ENCODE measurements at regions not wholly inside any gene's neighbourhood (a gene's known extent, or its start where the extent isn't known, plus 50 kb on each side); places are given as distances from the start of the nearest gene placed in this dataset.

DNA sequence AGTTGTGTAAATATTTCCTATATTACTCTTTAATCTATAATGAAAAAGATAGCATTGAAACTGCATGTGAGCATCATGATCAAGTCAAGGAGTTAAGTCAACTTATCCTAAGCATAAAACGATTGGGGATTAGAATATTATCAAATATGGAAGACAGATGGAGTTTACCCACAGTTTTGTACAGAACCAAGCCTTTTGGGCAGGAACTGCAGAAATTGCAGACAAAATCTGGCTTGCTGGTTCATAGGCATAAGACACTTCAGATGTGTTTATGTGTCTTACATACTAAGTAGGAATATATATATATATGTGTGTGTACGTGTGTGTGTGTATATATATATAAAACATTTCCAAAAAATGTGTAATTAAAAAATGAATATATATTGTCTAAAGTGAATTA is 375.4 kb upstream of the TPK1 start:
- no peak overlapping the region for H3K9ac ChIP-seq (ENCODE audit: low read length)
- no peaks in the 10 kb centered on the region for H3K27me3 ChIP-seq (ENCODE audit: insufficient read depth, low read length)
- no peaks in the 10 kb centered on the region for H3K4me1 ChIP-seq (ENCODE audit: control insufficient read depth in 1 of 2, insufficient read depth in 2 of 2, low read length in 2 of 2)
- H2AFZ ChIP-seq (ENCODE audit: insufficient read depth, low read length, poor library complexity): no peak overlapping the region
- H3K9me3 ChIP-seq (ENCODE audit: insufficient read depth, low read depth, low read length): no peaks in the 10 kb centered on the region
- no peak overlapping the region for H2AK5ac ChIP-seq (ENCODE audit: low read length)
- no peak overlapping the region for H2BK12ac ChIP-seq (ENCODE audit: low read length)
- no peak overlapping the region for H4K91ac ChIP-seq (ENCODE audit: low read depth, low read length)
- H3K14ac ChIP-seq (ENCODE audit: low read length): no peak overlapping the region
- no peaks in the 10 kb centered on the region for H3K79me1 ChIP-seq (ENCODE audit: low read length)
- whole genome bisulfite sequencing (ENCODE audit: extremely low coverage, insufficient coverage, insufficient read length): no CpG with 5 or more reads among the region's 2 CpGs
- H3K18ac ChIP-seq (ENCODE audit: low read length): no peak overlapping the region
- no peaks in the 10 kb centered on the region for H3K36me3 ChIP-seq (ENCODE audit: control insufficient read depth in 1 of 2, insufficient read depth in 2 of 2, low read length in 2 of 2)
- H3K23ac ChIP-seq (ENCODE audit: low read length): no peak overlapping the region
- DNase-seq: no peak
- no peak overlapping the region for H2BK120ac ChIP-seq (ENCODE audit: insufficient read depth, low read length, poor library complexity)
- no peak overlapping the region for H3K4me3 ChIP-seq (ENCODE audit: low read depth, low read length)
- no peak overlapping the region for H4K8ac ChIP-seq (ENCODE audit: low read depth, low read length)
- no peak overlapping the region for H2BK5ac ChIP-seq (ENCODE audit: low read depth, low read length, poor library complexity)
- H4K12ac ChIP-seq (ENCODE audit: low read depth, low read length): no peak overlapping the region
- H3K79me2 ChIP-seq (ENCODE audit: control insufficient read depth, insufficient read depth, low read length, poor library complexity): no peaks in the 10 kb centered on the region
- H3K4ac ChIP-seq (ENCODE audit: low read depth, low read length): no peak overlapping the region
- H3K4me2 ChIP-seq (ENCODE audit: low read length): no peak overlapping the region
- H3K27ac ChIP-seq (ENCODE audit: low read depth, low read length): no peak overlapping the region

- H3K14ac ChIP-seq (ENCODE audit: low read length): no peak overlapping the region
- H3K18ac ChIP-seq (ENCODE audit: low read length): no peak overlapping the region
- H3K4me1 ChIP-seq (ENCODE audit: control insufficient read depth in 1 of 2, insufficient read depth in 2 of 2, low read length in 2 of 2): no peaks in the 10 kb centered on the region
- H3K4me2 ChIP-seq (ENCODE audit: low read length): no peak overlapping the region
- no peak overlapping the region for H3K4me3 ChIP-seq (ENCODE audit: low read depth, low read length)
- no peaks in the 10 kb centered on the region for H3K9me3 ChIP-seq (ENCODE audit: insufficient read depth, low read depth, low read length)
- no peak overlapping the region for H2BK5ac ChIP-seq (ENCODE audit: low read depth, low read length, poor library complexity)
- no peak for DNase-seq
- no peak overlapping the region for H3K9ac ChIP-seq (ENCODE audit: low read length)
- no peak overlapping the region for H4K12ac ChIP-seq (ENCODE audit: low read depth, low read length)
- no peak overlapping the region for H4K8ac ChIP-seq (ENCODE audit: low read depth, low read length)
- H3K27me3 ChIP-seq (ENCODE audit: insufficient read depth, low read length): no peaks in the 10 kb centered on the region
- no peaks in the 10 kb centered on the region for H3K79me1 ChIP-seq (ENCODE audit: low read length)
- H3K4ac ChIP-seq (ENCODE audit: low read depth, low read length): no peak overlapping the region
- H2BK120ac ChIP-seq (ENCODE audit: insufficient read depth, low read length, poor library complexity): no peak overlapping the region
- H2AK5ac ChIP-seq (ENCODE audit: low read length): no peak overlapping the region
- no peak overlapping the region for H4K91ac ChIP-seq (ENCODE audit: low read depth, low read length)
- H3K27ac ChIP-seq (ENCODE audit: low read depth, low read length): no peak overlapping the region
- H2BK12ac ChIP-seq (ENCODE audit: low read length): no peak overlapping the region
- H3K23ac ChIP-seq (ENCODE audit: low read length): no peak overlapping the region
- H3K79me2 ChIP-seq (ENCODE audit: control insufficient read depth, insufficient read depth, low read length, poor library complexity): no peaks in the 10 kb centered on the region
- H2AFZ ChIP-seq (ENCODE audit: insufficient read depth, low read length, poor library complexity): no peak overlapping the region
- H3K36me3 ChIP-seq (ENCODE audit: control insufficient read depth in 1 of 2, insufficient read depth in 2 of 2, low read length in 2 of 2): no peaks in the 10 kb centered on the region
- no CpG with 5 or more reads among the region's 4 CpGs for WGBS (ENCODE audit: extremely low coverage, insufficient coverage, insufficient read length)
These were observed 358.1 kb upstream of the TPK1 start for GRCh38 chr7:145193951-145194350.

- no peak overlapping the region for H3K18ac ChIP-seq (ENCODE audit: low read length)
- no peak overlapping the region for H4K8ac ChIP-seq (ENCODE audit: low read depth, low read length)
- H3K4me2 ChIP-seq (ENCODE audit: low read length): no peak overlapping the region
- H4K12ac ChIP-seq (ENCODE audit: low read depth, low read length): no peak overlapping the region
- no peak overlapping the region for H3K23ac ChIP-seq (ENCODE audit: low read length)
- no peak overlapping the region for H2BK5ac ChIP-seq (ENCODE audit: low read depth, low read length, poor library complexity)
- H4K91ac ChIP-seq (ENCODE audit: low read depth, low read length): no peak overlapping the region
- no peaks in the 10 kb centered on the region for H3K79me2 ChIP-seq (ENCODE audit: control insufficient read depth, insufficient read depth, low read length, poor library complexity)
- H3K4ac ChIP-seq (ENCODE audit: low read depth, low read length): no peak overlapping the region
- no CpG with 5 or more reads among the region's 2 CpGs for WGBS (ENCODE audit: extremely low coverage, insufficient coverage, insufficient read length)
- no peak overlapping the region for H2AK5ac ChIP-seq (ENCODE audit: low read length)
- H3K4me1 ChIP-seq (ENCODE audit: control insufficient read depth in 1 of 2, insufficient read depth in 2 of 2, low read length in 2 of 2): no peaks in the 10 kb centered on the region
- no peak overlapping the region for H2BK12ac ChIP-seq (ENCODE audit: low read length)
- no peaks in the 10 kb centered on the region for H3K36me3 ChIP-seq (ENCODE audit: control insufficient read depth in 1 of 2, insufficient read depth in 2 of 2, low read length in 2 of 2)
- no peak for DNase-seq
- H3K27me3 ChIP-seq (ENCODE audit: insufficient read depth, low read length): no peaks in the 10 kb centered on the region
- no peak overlapping the region for H2AFZ ChIP-seq (ENCODE audit: insufficient read depth, low read length, poor library complexity)
- H2BK120ac ChIP-seq (ENCODE audit: insufficient read depth, low read length, poor library complexity): no peak overlapping the region
- H3K79me1 ChIP-seq (ENCODE audit: low read length): no peaks in the 10 kb centered on the region
- peaks cover 1% of the 10 kb centered on the region for H3K9me3 ChIP-seq (ENCODE audit: insufficient read depth, low read depth, low read length)
- H3K4me3 ChIP-seq (ENCODE audit: low read depth, low read length): no peak overlapping the region
- no peak overlapping the region for H3K9ac ChIP-seq (ENCODE audit: low read length)
- H3K27ac ChIP-seq (ENCODE audit: low read depth, low read length): no peak overlapping the region
- H3K14ac ChIP-seq (ENCODE audit: low read length): no peak overlapping the region
These were observed 349.1 kb upstream of the TPK1 start for GRCh38 chr7:145184956-145185355.

- Histone ChIP-seq H3K4me1 (ENCODE audit: control insufficient read depth in 1 of 2, insufficient read depth in 2 of 2, low read length in 2 of 2) (no peaks in the 10 kb centered on the region), H4K12ac (ENCODE audit: low read depth, low read length) (no peak overlapping the region), H2AK5ac (ENCODE audit: low read length) (no peak overlapping the region), H3K23ac (ENCODE audit: low read length) (no peak overlapping the region), H2BK120ac (ENCODE audit: insufficient read depth, low read length, poor library complexity) (no peak overlapping the region), H3K9ac (ENCODE audit: low read length) (no peak overlapping the region), H4K8ac (ENCODE audit: low read depth, low read length) (no peak overlapping the region), H2BK5ac (ENCODE audit: low read depth, low read length, poor library complexity) (no peak overlapping the region), H2BK12ac (ENCODE audit: low read length) (no peak overlapping the region), H3K4me2 (ENCODE audit: low read length) (no peak overlapping the region), H3K4me3 (ENCODE audit: low read depth, low read length) (no peak overlapping the region), H3K79me1 (ENCODE audit: low read length) (no peaks in the 10 kb centered on the region), H3K18ac (ENCODE audit: low read length) (no peak overlapping the region), H2AFZ (ENCODE audit: insufficient read depth, low read length, poor library complexity) (no peak overlapping the region), H3K4ac (ENCODE audit: low read depth, low read length) (no peak overlapping the region), H3K27me3 (ENCODE audit: insufficient read depth, low read length) (no peaks in the 10 kb centered on the region), H3K36me3 (ENCODE audit: control insufficient read depth in 1 of 2, insufficient read depth in 2 of 2, low read length in 2 of 2) (no peaks in the 10 kb centered on the region), H3K79me2 (ENCODE audit: control insufficient read depth, insufficient read depth, low read length, poor library complexity) (no peaks in the 10 kb centered on the region), H4K91ac (ENCODE audit: low read depth, low read length) (no peak overlapping the region), H3K14ac (ENCODE audit: low read length) (no peak overlapping the region), H3K27ac (ENCODE audit: low read depth, low read length) (no peak overlapping the region), H3K9me3 (ENCODE audit: insufficient read depth, low read depth, low read length) (peaks cover 1% of the 10 kb centered on the region)
- no peak for DNase-seq
- WGBS (ENCODE audit: extremely low coverage, insufficient coverage, insufficient read length): no CpG with 5 or more reads among the region's 4 CpGs
These were observed 347.2 kb upstream of the TPK1 start for GRCh38 chr7:145183069-145183468.

Measured in trophoblast cell (in vitro differentiated cells and primary cell).